ENCODE measurements at regions not wholly inside any gene's neighbourhood (a gene's known extent, or its start where the extent isn't known, plus 50 kb on each side); places are given as distances from the start of the nearest gene placed in this dataset.

- no peak overlapping the region for H3K4me3 ChIP-seq (ENCODE audit: low read length)
Measured at GRCh38 chr19:32017176-32017953, 328.0 kb upstream of the ZNF507 start.

DNA sequence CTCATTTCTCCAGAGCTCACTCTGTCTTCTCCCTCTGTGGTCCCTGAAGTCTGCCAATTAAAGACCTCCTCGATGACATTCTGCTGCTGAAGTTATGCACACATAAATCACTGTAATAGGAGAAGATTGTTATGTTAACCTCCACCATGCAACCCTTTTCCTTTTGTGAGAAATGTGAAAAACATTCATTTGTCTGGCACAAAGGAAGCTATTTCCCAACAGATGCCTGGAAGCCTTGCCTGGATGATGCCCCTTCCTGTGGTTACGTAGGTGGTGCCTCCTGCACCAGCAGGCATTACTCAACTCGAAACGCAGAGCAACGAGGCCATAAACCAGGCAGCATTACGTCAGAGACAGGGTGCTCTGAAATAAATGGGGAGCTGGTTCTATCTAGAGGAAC, 327.4 kb upstream of the ZNF507 start:
- DNase-seq (ENCODE audit: low read depth, low spot score), result no peak
- no peak overlapping the region for H3K4me3 ChIP-seq (ENCODE audit: low read length)

More at GRCh38 chr19:32017176-32017953, 328.0 kb upstream of the ZNF507 start:
- no peak for DNase-seq (ENCODE audit: low read depth, low spot score)

DNA sequence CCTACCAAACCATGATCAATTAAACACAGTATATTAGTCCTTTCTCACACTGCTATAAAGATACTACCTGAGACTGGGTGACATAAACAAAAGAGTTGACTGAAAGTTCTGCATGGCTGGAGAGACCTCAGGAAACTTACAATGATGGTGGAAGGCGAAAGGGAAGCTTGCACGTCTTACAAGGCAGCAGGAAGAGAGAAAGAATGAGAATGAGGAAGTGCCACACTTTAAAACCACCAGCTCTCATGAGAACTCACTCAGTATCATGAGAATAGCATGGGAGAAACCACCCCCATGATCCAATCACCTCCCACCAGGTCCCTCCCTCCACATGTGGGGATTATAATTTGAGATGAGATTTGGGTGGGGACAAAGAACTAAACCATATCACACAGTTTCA, 324.9 kb upstream of the ZNF507 start:
- no peak for DNase-seq (ENCODE audit: low read depth, low spot score)
- H3K4me3 ChIP-seq (ENCODE audit: low read length), result no peak overlapping the region

DNA sequence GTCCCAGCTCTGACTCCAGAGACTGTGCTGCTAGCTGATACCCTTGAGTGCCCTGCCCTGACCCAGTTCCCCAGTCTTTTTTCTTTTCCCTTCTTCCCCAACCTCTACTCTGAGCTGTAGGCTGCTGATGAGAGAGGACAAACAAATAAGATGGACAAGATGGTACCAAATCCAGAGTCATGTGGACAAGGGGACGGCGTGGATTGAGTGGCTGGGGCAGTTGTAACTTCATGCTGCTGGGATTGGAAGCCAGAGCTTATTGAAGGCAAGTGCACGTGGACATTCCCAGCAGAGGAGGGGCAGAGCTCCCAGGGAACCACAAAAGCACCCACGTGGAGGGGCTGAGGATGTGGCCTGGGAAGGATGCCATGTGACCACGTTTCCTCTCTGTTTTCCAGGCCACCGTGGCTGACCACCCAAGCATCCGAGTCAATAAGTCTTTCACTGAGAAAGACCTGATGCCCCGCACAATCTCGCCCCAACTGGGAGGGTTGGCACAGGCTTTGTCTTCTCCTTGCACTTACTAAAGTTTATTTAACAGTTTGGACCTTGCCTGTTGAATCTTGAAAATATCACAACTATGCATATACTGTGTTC, 323.3 kb upstream of the ZNF507 start:
- DNase-seq (ENCODE audit: low read depth, low spot score), result no peak
- H3K4me3 ChIP-seq (ENCODE audit: low read length), result no peak overlapping the region

GRCh38 chr19:32022731-32023563, 322.5 kb upstream of the ZNF507 start:
- H3K4me3 ChIP-seq (ENCODE audit: low read length), result no peak overlapping the region
- no peak for DNase-seq (ENCODE audit: low read depth, low spot score)

- no peak overlapping the region for H3K4me3 ChIP-seq (ENCODE audit: low read length)
- DNase-seq (ENCODE audit: low read depth, low spot score), result no peak
Measured at GRCh38 chr19:32023564-32023832, 321.9 kb upstream of the ZNF507 start.

DNA sequence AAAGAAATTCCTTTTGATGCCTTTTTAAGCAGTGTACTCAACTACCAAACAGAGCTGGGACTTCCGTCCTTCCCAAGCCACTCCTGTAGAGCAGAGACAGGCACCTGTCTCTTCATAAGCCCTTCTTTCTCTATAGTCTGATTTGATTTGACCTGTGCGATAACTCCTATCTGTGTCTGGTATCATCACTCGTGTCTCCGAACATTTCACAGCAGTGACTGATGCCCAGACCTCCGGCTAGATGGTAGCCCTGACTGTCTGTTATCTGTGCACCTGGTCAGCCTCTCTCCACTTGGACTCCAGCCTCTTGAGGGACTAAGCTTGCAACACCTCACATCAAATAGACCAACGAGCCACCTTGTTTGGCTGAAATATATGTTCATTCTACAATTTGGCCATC, 316.2 kb upstream of the ZNF507 start:
- no peak for DNase-seq (ENCODE audit: low read depth, low spot score)
- H3K4me3 ChIP-seq (ENCODE audit: low read length), result no peak overlapping the region

DNA sequence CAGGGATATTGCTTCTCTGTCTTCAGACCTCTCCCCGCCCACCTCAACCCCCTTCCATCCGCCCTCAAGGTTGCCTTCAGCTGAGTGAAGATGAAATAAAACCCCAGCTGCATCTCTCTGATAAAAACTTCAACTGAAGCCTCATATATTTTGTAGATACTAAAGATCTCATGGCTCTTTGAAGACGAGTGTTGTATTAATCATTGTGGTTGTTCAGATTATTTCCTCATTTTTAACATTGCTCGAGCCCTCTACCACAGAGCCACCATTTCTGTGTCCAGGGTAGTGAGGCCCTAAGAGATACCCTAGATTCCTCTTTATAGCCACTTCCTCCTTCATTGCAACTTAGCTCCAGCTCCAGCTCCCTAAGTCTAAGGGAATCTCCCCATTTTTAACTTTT, 312.8 kb upstream of the ZNF507 start:
- DNase-seq (ENCODE audit: low read depth, low spot score), result peak; percentile 53
- no peak overlapping the region for H3K4me3 ChIP-seq (ENCODE audit: low read length)

DNA sequence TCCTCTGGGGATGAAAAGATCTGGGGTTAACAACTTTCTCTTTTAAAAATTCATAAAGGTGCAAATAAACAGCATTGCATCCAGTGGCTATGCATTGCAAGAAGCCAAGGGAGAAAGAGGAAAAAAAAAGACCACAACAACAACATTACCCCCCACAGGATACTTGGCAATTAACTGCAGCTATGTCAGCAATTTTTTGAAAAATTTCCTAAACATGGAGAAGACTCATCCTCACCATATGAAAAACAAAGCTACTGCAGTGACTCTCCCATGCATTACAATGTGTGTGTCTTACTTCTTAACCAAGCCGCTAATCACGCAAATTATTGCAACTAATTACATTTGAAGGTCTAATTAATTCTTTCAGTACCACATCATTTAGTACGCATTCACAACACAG, 309.8 kb upstream of the ZNF507 start:
- DNase-seq (ENCODE audit: low read depth, low spot score), result no peak
- H3K4me3 ChIP-seq (ENCODE audit: low read length), result no peak overlapping the region

- DNase-seq (ENCODE audit: low read depth, low spot score), result no peak
- H3K4me3 ChIP-seq (ENCODE audit: low read length), result no peak overlapping the region
Measured at GRCh38 chr19:32038021-32038920, 307.1 kb upstream of the ZNF507 start.

DNA sequence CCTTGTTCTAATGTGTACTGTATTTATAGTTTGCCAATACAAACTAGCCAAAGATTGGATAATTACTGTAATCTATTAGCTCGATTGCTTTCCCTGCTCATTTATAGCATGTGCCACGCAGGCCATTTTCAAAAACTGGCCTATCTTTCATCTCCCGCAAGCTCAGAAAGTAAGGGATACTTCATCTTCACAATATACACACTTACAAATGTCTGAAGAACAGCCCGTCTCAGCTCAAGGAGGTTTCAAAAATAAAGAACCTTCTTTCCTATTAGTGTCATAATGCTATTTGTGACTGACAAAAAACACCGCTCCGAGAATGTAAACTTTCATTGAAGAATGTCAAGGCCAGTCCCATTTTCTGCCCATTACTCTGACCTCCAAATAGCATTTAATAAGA, 306.4 kb upstream of the ZNF507 start:
- no peak overlapping the region for H3K4me3 ChIP-seq (ENCODE audit: low read length)
- no peak for DNase-seq (ENCODE audit: low read depth, low spot score)

- H3K4me3 ChIP-seq (ENCODE audit: low read length), result no peak overlapping the region
- DNase-seq (ENCODE audit: low read depth, low spot score), result no peak
Measured at GRCh38 chr19:32039440-32039839, 306.0 kb upstream of the ZNF507 start.

DNA sequence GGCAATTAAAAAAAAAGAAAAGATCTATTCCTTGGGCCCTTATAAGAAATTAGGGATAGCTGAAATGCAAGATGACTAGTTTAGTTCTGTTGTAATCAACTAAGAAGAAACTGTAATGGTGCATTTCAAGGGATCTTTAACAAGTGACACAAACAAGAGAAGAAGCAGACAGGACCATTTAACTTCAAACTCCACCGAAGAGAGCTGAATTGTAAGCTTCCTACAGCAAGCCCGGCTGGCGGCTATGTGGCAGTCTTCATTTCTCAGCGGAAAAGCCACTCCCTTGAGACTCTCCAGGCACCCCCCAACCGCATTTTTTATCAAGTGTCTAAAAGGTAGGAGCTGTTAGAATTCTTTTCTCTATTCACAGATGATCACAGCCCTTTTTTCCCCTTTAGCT, 305.2 kb upstream of the ZNF507 start:
- H3K4me3 ChIP-seq (ENCODE audit: low read length), result no peak overlapping the region
- no peak for DNase-seq (ENCODE audit: low read depth, low spot score)

DNA sequence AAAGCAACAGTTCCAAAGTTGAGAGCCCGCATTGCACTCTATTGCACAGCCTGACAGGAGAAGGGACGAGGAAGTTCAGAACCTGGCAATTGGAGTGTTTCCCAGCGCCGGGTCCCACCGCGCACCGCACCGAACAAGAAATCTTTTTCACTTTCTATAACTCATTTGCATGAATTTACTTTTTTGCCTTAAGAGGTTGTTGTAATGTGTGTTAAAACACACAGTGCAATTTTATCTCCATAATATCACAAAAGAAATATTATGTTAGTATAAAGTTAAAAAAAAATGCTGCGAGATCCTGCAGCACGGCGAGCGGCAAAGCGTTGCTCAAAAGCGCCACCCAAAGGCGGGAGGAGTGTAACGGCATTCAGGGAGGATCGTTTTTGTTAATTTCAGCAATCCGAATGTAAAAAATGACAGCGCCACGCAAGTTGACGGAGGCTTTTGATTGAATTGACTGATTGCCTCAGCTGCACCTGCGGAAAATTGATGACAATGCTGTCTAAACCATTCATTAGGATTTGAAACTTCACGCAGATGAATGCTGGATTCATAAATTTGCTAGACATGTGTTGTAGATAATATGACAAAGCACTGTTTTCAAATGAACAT, 303.6 kb upstream of the ZNF507 start:
- peak; percentile 36 for DNase-seq (ENCODE audit: low read depth, low spot score)
- H3K4me3 ChIP-seq (ENCODE audit: low read length), result no peak overlapping the region

- DNase-seq (ENCODE audit: low read depth, low spot score), result no peak
- no peak overlapping the region for H3K4me3 ChIP-seq (ENCODE audit: low read length)
Measured at GRCh38 chr19:32047788-32048187, 297.6 kb upstream of the ZNF507 start.

DNA sequence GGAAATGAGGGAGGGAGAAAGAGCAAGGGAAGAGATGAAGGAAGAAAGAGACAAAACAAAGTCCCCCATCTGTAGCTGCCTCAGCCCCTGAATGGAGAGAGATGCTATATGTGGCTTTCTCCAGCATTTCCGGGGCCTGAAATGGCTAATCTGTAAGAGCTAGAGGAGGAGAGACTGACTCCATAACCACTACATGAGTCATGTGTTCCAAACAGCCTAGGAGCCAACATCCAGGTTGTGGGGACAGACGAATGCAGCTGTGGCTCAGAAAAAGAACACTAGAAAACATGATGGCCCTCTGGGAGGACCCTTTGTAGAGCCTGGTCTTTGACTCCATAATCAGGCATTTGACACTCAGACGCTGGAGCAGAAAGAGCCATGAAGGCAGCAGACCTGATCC, 292.0 kb upstream of the ZNF507 start:
- H3K4me3 ChIP-seq (ENCODE audit: low read length), result no peak overlapping the region
- DNase-seq (ENCODE audit: low read depth, low spot score), result no peak

DNA sequence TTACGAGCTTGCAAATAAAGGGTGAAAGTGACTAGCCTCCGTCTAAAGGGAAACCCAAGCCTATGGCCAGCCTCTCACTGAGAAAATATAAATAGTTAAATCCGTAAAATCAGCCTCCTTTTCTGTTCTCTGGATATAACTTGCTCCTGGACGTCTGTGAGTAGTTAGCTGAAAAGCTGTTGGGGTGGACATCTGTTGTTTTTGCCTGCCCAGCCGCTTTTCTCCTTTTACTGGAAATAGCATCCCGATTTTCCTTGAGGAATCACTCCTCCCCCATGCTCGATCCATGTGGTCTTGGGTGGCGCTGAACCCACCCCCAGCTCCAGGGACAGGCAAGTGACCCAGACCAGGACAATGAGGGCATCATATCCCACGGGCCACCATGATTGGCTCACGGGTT, 291.5 kb upstream of the ZNF507 start:
- no peak overlapping the region for H3K4me3 ChIP-seq (ENCODE audit: low read length)

DNA sequence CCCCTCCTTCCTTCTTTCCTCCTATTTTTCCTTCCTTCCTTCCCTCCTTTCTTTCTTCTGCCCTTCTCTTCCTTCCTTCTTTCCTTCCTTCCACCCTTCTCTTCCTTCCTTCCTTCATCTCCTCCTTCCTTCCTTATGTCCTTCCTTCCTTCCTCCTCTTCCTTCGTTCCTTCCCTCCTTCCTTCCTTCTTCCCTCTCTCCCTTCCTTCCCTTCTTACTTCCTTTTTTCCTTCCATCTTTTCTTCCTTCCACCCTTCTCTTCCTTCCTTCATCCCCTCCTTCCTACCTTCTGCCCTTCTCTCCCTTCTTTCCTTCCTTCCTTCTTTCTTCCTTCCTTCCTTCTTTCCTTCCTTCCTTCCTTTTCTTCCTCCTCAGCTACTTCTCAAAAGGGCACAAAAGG, 287.3 kb upstream of the ZNF507 start:
- no peak for DNase-seq (ENCODE audit: low read depth, low spot score)
- H3K4me3 ChIP-seq (ENCODE audit: low read length), result no peak overlapping the region

More for the DNA sequence above, 291.5 kb upstream of the ZNF507 start:
- DNase-seq (ENCODE audit: low read depth, low spot score), result no peak

- no peak for DNase-seq (ENCODE audit: low read depth, low spot score)
- no peak overlapping the region for H3K4me3 ChIP-seq (ENCODE audit: low read length)
Measured at GRCh38 chr19:32061315-32061714, 284.1 kb upstream of the ZNF507 start.
